Right lobe of liver (tissue), 4 donors: ENCODE measurements at regions not wholly inside any gene's neighbourhood (a gene's known extent, or its start where the extent isn't known, plus 50 kb on each side); places are given as distances from the start of the nearest gene placed in this dataset.

ENCODE experiments used
- CTCF ChIP-seq, 4 donors: fragments of 200-600 bp in 3 of 4; fragments of 450-650 bp in 1 of 4; IDR thresholded peaks; one replicate each; pipeline versions ENCODE4 v1.5.1 to v1.8.0; 2016 to 2022; ENCODE audit warnings: antibody characterized with exemption in 4 of 4, mild to moderate bottlenecking in 2 of 4
- POLR2A ChIP-seq: fragments of 450-650 bp; IDR thresholded peaks from one replicate; pipeline ENCODE4 v1.6.1; 2017; ENCODE audit warnings: antibody characterized with exemption, mild to moderate bottlenecking
- donor health status: DM: no; HTN: no; CAD: no.
- donor health status: DM: no; HTN: no; CAD: no.
- donor health status: DM: no; HTN: yes; CAD: no.

GRCh38 chr7:32223721-32224120, 153.5 kb upstream of the PDE1C start:
- TF ChIP-seq CTCF (IDR thresholded peaks at IDR 0.05) (no peak), POLR2A (no peak)
